GM23338 (cell line): ENCODE measurements at regions not wholly inside any gene's neighbourhood (a gene's known extent, or its start where the extent isn't known, plus 50 kb on each side); places are given as distances from the start of the nearest gene placed in this dataset.

Experiments used
- ATAC-seq: fragments of 200-7000 bp; cut with Tn5 transposase; 3 replicates; pipeline ENCODE4 v1.9.1; 2020
- DNase-seq: peaks from one replicate; pipeline ENCODE4 v3.0.0-alpha.2; 2015; ENCODE audit warnings: low spot score
- H2AFZ ChIP-seq: fragments of 200-600 bp; sonication (generic); 2 replicates; pipeline ENCODE4 v1.8.0; 2016; ENCODE audit warnings: antibody characterized with exemption, mild to moderate bottlenecking, moderate library complexity
- H3F3A ChIP-seq: fragments of 200-600 bp; sonication (generic); replicated peaks from 2 replicates; pipeline ENCODE4 v1.8.0; 2017; ENCODE audit warnings: antibody characterized with exemption, mixed run types, low read depth
- H3K27ac ChIP-seq: fragments of 200-600 bp; sonication (generic); 2 replicates; pipeline ENCODE4 v1.6.1; 2016; ENCODE audit warnings: low read depth
- H3K27me3 ChIP-seq: fragments of 200-600 bp; sonication (generic); 2 replicates; pipeline ENCODE4 v1.8.0; 2016; ENCODE audit warnings: mild to moderate bottlenecking, mixed run types, moderate library complexity; ENCODE audit not compliant: insufficient read depth
- H3K36me3 ChIP-seq: fragments of 200-600 bp; sonication (generic); 2 replicates; pipeline ENCODE4 v1.8.0; 2016; ENCODE audit warnings: mild to moderate bottlenecking; ENCODE audit not compliant: insufficient read depth
- H3K4me1 ChIP-seq: fragments of 200-600 bp; sonication (generic); 2 replicates; pipeline ENCODE4 v1.8.0; 2016; ENCODE audit warnings: mild to moderate bottlenecking, moderate library complexity; ENCODE audit not compliant: insufficient read depth
- H3K4me2 ChIP-seq: fragments of 200-600 bp; sonication (generic); 2 replicates; pipeline ENCODE4 v1.7.1; 2017; ENCODE audit warnings: mixed run types
- H3K4me3 ChIP-seq: fragments of 200-600 bp; sonication (generic); 2 replicates; pipeline ENCODE4 v1.6.1; 2016; ENCODE audit warnings: mixed run types
- H3K79me2 ChIP-seq: fragments of 200-600 bp; sonication (generic); replicated peaks from 2 replicates; pipeline ENCODE4 v1.8.0; 2017; ENCODE audit warnings: mild to moderate bottlenecking; ENCODE audit not compliant: insufficient read depth
- H3K9me2 ChIP-seq: fragments of 200-600 bp; sonication (generic); 2 replicates; pipeline ENCODE4 v1.8.0; 2017; ENCODE audit not compliant: insufficient read depth
- H4K20me1 ChIP-seq: fragments of 200-600 bp; sonication (generic); replicated peaks from 2 replicates; pipeline ENCODE4 v1.8.0; 2017; ENCODE audit warnings: mild to moderate bottlenecking; ENCODE audit not compliant: insufficient read depth
- H3K27ac Mint-ChIP-seq: 2 replicates; pipeline ENCODE4 v1.8.0; 2020; ENCODE audit warnings: inconsistent platforms, mild to moderate bottlenecking, moderate library complexity, mixed read lengths
- H3K27me3 Mint-ChIP-seq: 3 replicates; pipeline ENCODE4 v1.8.0; 2022; ENCODE audit warnings: low read depth, mild to moderate bottlenecking, moderate library complexity, mixed read lengths, inconsistent platforms; ENCODE audit not compliant: insufficient read depth, poor library complexity
- H3K36me3 Mint-ChIP-seq: 3 replicates; pipeline ENCODE4 v1.8.0; 2021; ENCODE audit warnings: low read depth, mild to moderate bottlenecking, inconsistent platforms, moderate library complexity, mixed read lengths
- H3K4me1 Mint-ChIP-seq: 3 replicates; pipeline ENCODE4 v1.8.0; 2020; ENCODE audit warnings: mild to moderate bottlenecking, inconsistent platforms, mixed read lengths
- H3K4me3 Mint-ChIP-seq: 3 replicates; pipeline ENCODE4 v1.8.0; 2021; ENCODE audit warnings: moderate library complexity, mild to moderate bottlenecking, inconsistent platforms, mixed read lengths
- H3K9me3 Mint-ChIP-seq: 3 replicates; pipeline ENCODE4 v1.8.0; 2020; ENCODE audit warnings: moderate library complexity, mild to moderate bottlenecking, inconsistent platforms, mixed read lengths
- CREB1 ChIP-seq: fragments of 250-450 bp; sonication (Bioruptor Pico); IDR thresholded peaks from 2 replicates; pipeline ENCODE4 v1.5.0; 2020; ENCODE audit warnings: low read depth, mild to moderate bottlenecking, moderate library complexity
- CTCF ChIP-seq, 2 experiments: fragments of 200-600 bp in 1 of 2; sonication (generic) in 1 of 2; conservative IDR thresholded peaks; 2 replicates each; pipeline versions ENCODE4 v1.5.1 to v1.6.1; 2016 to 2017; ENCODE audit warnings: antibody characterized with exemption in 2 of 2, low read depth in 2 of 2, mild to moderate bottlenecking in 2 of 2, moderate library complexity in 1 of 2
- ETS1 ChIP-seq: IDR thresholded peaks from 2 replicates; pipeline ENCODE4 v1.6.1; 2016; ENCODE audit warnings: antibody characterized with exemption
- EZH2 ChIP-seq: fragments of 200-600 bp; sonication (generic); IDR thresholded peaks from one replicate; pipeline ENCODE4 v1.8.0; 2017; ENCODE audit warnings: antibody characterized with exemption, mild to moderate bottlenecking, low read depth; ENCODE audit not compliant: unreplicated experiment
- EZH2phosphoT487 ChIP-seq: fragments of 200-600 bp; sonication (generic); IDR thresholded peaks from one replicate; pipeline ENCODE4 v1.8.1; 2018; ENCODE audit warnings: antibody characterized with exemption; ENCODE audit not compliant: unreplicated experiment
- JUNB ChIP-seq: IDR thresholded peaks from one replicate; pipeline ENCODE4 v1.6.1; 2016; ENCODE audit warnings: antibody characterized with exemption; ENCODE audit not compliant: unreplicated experiment
- NANOG ChIP-seq: IDR thresholded peaks from 2 replicates; pipeline ENCODE4 v1.6.1; 2016; ENCODE audit warnings: antibody characterized with exemption, borderline replicate concordance
- POLR2AphosphoS5 ChIP-seq: IDR thresholded peaks from 2 replicates; pipeline ENCODE4 v1.6.1; 2016; ENCODE audit warnings: antibody characterized with exemption, low read depth
- REST ChIP-seq: IDR thresholded peaks from one replicate; pipeline ENCODE4 v1.6.1; 2018; ENCODE audit warnings: antibody characterized with exemption; ENCODE audit not compliant: unreplicated experiment
- STAT1 ChIP-seq: IDR thresholded peaks from one replicate; pipeline ENCODE4 v1.6.1; 2016; ENCODE audit warnings: antibody characterized with exemption; ENCODE audit not compliant: unreplicated experiment
- ZNF114 ChIP-seq: fragments of 250-450 bp; sonication (Bioruptor Pico); IDR thresholded peaks from 2 replicates; pipeline ENCODE4 v1.5.0; 2020; ENCODE audit warnings: mild to moderate bottlenecking, moderate library complexity
- ZNF331 ChIP-seq: fragments of 250-450 bp; sonication (Bioruptor Pico); IDR thresholded peaks from 2 replicates; pipeline ENCODE4 v1.5.0; 2020; ENCODE audit warnings: low read depth, mild to moderate bottlenecking, moderate library complexity
- ZNF462 ChIP-seq: fragments of 250-450 bp; sonication (Bioruptor Pico); IDR thresholded peaks from 2 replicates; pipeline ENCODE4 v1.5.0; 2020; ENCODE audit warnings: mild to moderate bottlenecking, moderate library complexity

- DNase-seq (no peak), ATAC-seq (no peak)
- H3K4me3 Mint-ChIP-seq, result no peak overlapping the region
- H3K4me2 ChIP-seq, result no peak overlapping the region
- H3K9me2 ChIP-seq, result peaks cover 7% of the 10 kb centered on the region; the same call in 1 of the 2 replicates
- no peak overlapping the region for H2AFZ ChIP-seq
- H3K4me1 ChIP-seq, result no peaks in the 10 kb centered on the region
- no peaks in the 10 kb centered on the region for H3K4me1 Mint-ChIP-seq
- no peaks in the 10 kb centered on the region for H3K27me3 ChIP-seq
- H3K36me3 ChIP-seq, result no peaks in the 10 kb centered on the region
- peaks cover 6% of the 10 kb centered on the region for H3K36me3 Mint-ChIP-seq
- H3K79me2 ChIP-seq, result no peaks in the 10 kb centered on the region
- peaks cover 2% of the 10 kb centered on the region for H3K27me3 Mint-ChIP-seq
- no peak overlapping the region for H3K27ac ChIP-seq
- TF ChIP-seq JUNB (no peak), ZNF114 (CRISPR knock-in tag) (no peak), POLR2AphosphoS5 (no peak), EZH2 (no peak), EZH2phosphoT487 (no peak), ETS1 (no peak), ZNF331 (CRISPR knock-in tag) (no peak), STAT1 (no peak), REST (no peak), ZNF462 (CRISPR knock-in tag) (no peak), NANOG (no peak), CTCF (conservative IDR thresholded peaks at IDR 0.05; ENCODE audit: low read depth in 2 of 2) (no peak), CREB1 (CRISPR knock-in tag) (no peak)
- no peaks in the 10 kb centered on the region for H3F3A ChIP-seq
- H3K27ac Mint-ChIP-seq, result no peak overlapping the region
- H3K4me3 ChIP-seq, result no peak overlapping the region
- no peaks in the 10 kb centered on the region for H4K20me1 ChIP-seq
- peaks cover 16% of the 10 kb centered on the region for H3K9me3 Mint-ChIP-seq
Measured at GRCh38 chr20:47922269-47922668, 137.0 kb upstream of the SULF2 start.
